Non-pigmented ciliary epithelial cell (primary cell): ENCODE measurements at regions not wholly inside any gene's neighbourhood (a gene's known extent, or its start where the extent isn't known, plus 50 kb on each side); places are given as distances from the start of the nearest gene placed in this dataset.
A peak's percentile ranks its signal among the peaks of the same experiment; 100 is the strongest.
"Not testable (repeated sequence)": the region's sequence is repeated elsewhere in the genome, so short reads cannot be mapped to it uniquely, and the experiment has no call there.

ENCODE experiments used
- DNase-seq: peaks from one replicate; pipeline ENCODE4 v3.0.0-alpha.2; 2010; ENCODE audit warnings: low read depth

DNA sequence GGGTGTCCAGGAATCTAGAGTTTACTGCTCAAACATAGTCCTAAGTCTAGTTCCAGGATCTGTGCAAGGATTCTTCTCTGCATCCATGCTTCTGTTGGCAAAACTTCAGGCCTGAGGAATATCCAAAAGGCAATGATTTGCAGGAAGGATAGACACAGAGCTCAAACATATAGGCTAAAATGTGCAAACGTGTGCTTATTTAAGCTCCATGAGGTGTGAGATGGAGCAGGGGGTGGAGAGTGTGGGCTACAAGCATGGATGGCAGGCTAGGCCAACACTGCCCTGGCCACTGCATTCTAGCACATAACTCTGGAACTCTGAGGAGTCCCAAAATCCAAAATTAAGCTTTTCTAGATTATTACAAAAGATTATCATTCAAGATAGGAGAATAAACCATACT, 301.1 kb downstream of the PAX3 start:
- DNase-seq, result no peak

DNA sequence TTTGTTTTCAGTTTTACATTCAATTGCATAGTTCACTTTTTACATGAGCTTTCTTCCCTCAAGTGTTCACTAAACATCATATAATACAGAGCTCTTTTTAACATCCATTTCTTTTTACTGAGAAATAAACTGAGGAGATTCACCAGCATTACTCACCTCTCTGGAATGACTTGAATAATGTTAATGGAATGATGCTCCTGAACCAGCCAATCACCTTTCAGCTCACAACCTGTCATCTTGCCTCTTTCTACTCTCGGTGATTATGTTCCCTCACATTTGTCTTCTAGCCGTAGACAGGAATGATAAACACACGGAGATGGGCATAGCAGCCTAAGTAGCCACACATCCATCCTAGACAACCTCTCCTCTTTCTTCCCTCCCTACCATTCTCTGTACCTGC, 301.7 kb downstream of the PAX3 start:
- peak; percentile 70 for DNase-seq

DNA sequence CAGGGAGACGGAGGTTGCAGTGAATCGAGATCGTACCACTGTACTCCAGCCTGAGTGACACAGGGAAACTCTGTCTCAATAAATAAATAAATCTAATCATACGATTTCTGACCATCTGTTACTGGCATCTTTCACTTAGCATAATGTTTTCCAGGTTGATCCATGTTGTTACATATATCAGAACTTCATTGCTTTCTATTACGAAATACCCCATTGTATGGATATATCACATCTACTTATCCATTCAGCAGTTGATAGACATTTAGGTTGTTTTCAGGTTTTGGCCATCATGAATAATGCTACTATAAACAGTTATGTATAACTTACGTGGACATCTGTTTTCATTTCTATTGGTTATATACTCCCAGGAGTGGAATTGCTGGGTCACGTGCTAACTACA, 303.9 kb downstream of the PAX3 start:
- DNase-seq, result no peak

DNA sequence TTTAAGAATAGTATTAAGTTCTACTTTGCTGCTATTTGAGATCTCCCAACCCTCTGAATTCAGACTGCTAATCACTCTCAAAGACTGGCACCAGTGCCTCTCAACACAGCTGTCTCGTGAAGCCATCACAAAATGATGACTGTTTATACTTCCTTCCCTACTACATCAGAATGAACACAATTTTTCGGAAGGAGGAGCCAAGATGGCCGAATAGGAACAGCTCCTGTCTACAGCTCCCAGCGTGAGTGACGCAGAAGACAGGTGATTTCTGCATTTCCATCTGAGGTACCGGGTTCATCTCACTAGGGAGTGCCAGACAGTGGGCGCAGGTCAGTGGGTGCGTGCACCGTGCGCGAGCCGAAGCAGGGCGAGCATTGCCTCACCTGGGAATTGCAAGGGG, 314.4 kb downstream of the PAX3 start:
- not testable (repeated sequence) for DNase-seq

DNA sequence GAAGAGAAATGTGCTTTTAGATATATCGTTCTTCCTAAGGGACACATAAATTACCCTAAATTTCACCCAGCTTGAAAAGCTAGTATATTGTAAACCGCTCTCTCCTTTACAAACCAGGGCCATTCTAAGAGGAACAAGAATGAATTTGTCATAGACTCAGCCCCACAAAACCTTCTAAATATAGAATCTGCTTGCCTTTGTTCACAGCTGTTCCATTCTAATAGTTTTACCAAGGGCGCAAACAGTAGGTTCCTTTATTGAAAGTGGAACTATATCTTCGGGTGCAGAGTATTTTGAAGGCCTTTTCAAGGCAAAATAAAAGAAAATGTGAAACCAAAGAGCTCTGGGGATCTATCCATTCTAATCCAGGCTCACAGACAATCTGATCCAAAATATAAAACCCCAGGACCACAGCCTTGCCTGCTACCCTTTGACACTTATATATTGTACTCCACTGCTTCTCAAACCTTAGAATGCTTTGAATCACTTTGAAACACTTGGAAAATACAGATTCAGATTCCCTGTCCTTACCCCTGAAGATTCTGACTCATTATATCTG, 316.8 kb downstream of the PAX3 start:
- DNase-seq, result no peak

DNA sequence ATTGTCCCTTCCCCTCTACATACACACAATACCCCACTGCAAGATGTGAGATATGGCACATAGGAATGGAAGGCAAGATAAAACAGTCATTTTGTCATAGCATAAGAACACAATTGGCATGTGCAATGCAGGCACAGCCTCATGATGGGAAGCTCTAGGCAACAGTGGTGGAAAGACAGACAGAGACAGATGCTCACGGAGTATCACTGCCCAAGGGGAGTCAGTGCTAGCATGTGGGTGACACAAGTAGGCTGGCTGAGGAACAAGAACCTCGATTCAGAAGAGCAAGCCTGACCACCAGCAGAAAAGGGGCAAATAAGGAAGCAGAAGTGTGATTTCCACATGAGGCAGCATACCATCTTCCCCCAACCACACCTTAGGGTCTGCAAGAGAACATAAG, 323.6 kb downstream of the PAX3 start:
- DNase-seq, result no peak

DNA sequence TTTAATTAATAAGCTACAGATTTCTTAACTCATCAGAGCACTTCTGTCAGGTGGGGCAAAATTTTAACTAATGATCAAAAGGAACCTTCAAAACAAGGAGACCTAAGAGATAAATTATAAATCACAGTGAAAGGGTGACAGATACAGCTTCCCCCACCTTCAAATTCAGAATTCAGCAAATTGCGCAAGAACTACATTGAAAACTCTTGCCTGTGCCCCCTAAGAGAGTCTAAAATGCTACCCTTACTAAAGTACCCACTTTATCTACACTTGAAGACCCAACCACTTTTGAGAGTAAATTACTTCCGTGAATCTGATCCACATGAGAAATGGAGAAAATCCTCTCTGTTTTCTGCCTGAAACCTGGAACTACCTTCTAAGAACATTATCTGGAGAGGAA, 324.9 kb downstream of the PAX3 start:
- no peak for DNase-seq

DNA sequence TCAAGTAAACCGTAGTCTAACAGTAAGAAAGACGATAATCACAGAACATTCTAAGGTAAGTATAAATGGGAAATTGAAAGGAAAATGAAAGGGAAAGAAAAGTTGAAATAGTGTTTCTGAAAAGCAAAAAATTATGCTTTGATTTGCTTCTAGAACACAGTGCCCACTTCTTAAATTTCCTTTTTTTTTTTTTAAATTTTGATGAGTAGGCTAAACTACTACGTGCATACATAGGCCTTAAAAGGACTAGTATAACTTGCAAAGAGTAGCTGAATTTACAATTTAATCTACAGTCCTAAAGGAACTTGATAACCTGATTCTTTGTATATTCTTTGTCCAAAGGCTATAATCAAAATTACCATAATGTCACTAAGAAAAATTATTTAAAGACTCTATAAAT, 325.3 kb downstream of the PAX3 start:
- DNase-seq, result no peak

DNA sequence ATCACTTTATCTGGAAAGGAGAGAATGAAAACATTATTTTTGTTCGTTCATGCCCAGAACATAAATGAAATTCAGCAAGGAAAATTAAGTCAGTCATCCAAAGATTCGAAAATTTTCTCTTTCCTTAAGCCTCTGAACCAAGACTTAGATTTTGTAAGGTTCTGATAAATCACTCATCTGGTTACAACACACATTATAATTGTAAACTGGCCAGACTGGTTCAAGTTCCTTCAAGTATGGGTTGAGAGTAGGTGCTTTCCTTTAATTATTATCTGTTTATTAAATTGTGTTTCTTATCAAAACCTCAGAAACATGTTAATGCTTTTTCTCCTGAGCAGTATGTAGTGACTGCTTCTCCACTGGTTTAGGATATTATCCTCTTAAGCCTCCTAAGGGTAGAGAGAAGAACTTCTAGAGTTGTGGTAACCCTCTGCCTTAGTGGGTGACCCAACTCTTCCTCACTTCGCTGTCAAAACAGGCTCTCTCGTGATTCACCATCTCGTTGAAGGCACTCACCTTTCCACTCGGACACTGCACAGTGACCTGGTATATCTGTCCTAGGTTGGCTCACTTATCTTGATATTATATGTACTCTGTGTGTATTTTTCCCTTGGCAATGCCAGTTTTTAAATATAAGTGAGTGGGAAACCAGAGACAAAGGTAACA, 325.9 kb downstream of the PAX3 start:
- no peak for DNase-seq

DNA sequence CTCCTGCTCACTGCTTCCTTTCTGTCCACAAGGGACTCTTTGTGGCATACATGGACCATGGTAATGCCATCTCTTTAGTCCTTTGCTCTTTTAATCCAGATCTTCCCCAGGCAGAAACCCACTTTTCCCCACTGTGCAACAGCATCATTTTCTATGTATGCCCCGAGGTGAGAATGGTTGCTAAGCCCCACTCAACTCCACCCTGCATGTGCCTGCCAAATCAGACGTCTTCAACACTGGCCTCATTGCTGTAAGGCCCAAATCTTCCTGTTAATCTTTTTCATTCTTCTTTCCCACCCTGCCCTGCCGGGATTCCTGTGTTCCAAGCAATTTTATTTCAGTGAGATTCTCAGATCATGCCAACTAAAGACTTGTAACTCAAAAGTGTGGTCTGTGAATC, 328.4 kb downstream of the PAX3 start:
- no peak for DNase-seq

DNA sequence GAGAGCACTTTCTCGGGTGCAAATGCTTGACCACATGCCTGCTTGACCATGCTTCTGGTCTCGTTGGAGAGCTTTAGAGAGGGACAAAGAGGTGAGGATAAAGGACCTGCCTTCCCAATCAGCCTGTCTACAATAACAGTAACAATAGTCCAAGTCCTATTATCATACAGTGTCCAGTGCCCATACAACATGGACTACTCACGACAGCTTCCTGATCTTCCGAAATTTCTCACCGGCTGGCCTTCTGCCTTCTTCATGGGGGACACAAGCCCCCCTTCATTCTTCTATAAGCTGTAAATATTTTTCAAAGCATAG, 329.0 kb downstream of the PAX3 start:
- DNase-seq, result no peak

DNA sequence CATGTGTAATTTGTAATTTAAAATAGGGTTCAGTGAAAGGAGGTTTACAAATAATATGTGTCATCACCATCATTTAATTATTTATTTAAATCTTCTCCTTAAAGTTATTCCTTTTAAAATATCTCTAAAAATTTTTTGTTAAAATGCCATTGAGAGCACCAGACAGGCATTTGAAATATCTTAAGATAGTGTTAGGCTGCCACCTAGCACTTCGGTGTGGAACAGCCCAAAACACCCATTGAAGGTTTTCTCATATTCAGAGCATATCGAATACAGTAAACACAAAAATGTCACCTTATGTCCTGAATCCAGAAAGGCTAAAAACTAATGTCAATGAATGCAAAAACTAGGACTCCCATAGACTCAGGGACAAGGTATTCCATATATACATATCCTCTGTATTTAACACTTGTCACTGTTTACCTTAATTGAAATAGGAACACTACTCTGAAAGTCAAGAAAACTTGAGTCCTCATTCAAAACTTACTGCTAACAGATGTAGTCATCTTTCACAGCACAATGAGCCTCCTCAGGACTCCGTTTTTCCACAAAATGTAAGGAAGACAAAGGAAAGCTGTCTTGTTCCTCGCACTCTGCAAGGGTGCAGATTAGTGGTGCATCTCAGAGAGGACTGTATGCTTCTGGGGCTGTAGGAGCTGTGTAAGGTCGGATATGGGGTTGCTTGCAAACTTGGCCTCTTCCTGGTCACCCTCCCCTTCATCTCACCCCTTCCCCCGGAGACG, 329.5 kb downstream of the PAX3 start:
- DNase-seq, result peak; percentile 14

DNA sequence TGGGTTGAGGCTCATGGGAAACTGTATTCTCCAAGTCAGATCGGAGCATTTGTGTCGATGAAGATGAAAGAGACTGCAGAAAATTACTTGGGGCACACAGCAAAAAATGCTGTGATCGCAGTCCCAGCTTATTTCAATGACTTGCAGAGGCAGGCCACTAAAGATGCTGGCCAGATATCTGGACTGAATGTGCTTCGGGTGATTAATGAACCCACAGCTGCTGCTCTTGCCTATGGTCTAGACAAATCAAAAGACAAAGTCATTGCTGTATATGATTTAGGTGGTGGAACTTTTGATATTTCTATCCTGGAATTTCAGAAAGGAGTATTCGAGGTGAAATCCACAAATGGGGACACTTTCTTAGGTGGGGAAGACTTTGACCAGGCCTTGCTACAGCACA, 336.6 kb downstream of the PAX3 start:
- DNase-seq, result no peak

DNA sequence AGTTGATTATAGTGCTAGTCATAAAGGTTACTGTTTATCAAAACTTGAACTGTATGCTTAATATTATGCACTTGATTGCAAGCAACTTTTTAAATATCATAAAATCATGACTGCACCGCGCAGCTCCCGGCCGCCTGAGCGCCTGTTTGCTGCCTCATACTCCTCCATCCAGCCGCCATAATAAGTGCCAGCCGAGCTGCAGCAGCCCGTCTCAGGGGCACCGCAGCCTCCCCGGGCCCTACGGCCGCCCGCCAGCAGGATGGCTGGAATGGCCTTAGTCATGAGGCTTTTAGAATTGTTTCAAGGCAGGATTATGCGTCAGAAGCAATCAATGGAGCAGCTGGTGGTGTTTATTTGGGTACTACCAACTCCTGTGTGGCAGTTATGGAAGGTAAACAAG, 337.2 kb downstream of the PAX3 start:
- no peak for DNase-seq

DNA sequence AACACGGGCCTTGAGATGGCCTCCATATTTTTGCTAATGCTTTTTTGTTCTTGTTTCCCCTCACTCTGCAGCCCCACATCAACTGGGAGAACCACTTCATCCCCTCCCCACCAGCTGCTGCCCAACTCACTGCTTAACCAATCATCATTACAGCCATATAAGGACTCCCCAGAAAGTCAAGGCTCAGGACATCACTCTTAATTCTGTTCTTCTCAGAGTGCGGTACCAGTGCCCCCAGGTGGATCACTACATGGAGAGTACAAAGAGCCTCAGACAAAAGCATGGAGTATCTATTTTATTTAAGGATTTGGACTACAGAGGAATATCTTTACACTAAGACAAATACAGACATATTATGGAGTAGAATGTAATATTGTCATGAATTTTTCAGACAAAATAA, 340.6 kb downstream of the PAX3 start:
- no peak for DNase-seq

DNA sequence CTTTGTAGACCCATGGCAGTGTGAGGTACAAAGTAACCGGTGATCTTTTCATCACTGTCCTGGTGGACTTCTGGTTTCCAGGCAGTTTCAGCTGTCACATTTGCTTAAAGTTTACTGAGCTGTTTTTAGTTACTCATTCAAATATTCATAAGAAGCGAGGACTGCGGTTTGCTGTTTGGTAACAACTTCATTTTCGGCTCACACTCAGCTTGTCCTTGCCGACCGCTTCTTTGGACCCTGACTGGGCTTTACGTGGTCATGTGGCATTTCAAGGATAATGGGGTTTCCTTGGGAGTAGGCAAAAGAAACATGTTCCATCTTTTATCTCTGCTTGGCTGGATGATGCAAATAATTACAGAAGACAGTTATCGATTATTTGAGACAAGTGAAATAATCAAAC, 350.7 kb downstream of the PAX3 start:
- no peak for DNase-seq

DNA sequence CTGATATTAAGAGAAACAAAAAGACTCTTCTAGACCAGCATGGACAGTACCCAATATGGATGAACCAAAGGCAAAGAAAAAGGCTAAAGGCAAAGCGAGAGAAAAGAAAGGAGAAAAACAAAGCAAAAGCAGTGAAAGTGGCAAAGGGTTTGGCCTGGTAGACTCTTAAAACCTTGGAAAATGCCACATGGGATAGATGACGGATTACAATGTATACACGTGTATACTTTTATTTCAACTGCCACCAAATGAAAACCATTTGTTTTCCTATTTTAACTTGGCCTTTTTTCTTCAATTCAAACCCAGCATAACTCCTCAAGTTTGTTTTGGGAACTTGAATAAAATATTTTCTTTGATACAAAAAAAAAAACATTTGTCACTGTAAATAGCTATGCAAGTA, 354.3 kb downstream of the PAX3 start:
- DNase-seq, result not testable (repeated sequence)

DNA sequence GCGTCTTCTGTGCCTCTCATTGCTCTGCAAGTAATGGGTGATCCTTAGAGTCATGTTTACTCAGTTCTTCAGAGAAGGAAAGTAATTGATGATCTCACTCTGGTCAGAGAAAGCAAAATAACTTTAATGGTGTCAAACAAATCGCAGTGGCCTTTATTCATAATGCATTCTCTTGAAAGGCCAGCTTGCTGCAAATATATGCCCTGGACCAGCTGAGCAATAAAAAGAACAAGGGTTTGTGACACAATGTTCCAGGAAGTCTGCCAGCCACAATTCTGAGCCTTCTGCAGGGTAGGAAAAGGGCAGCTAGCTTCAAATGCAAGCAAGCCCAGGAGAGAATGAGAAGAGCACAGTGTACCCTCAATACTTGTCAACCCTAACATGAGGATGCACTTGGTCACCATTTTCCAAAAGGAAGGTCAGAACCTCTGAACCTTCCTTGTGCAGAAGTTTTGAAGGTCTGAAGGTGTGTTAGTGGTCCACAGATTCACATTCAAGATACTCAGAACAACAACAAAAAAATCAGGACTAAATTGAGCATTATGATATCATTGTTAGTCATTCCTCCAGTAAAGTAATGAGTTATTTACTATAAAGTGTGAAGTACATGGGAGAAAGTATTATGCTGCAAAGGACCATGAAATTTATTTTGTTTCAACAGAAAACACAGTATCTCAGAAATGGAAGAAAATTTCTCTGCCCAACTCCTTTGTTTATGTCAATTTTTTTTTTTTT, 355.6 kb downstream of the PAX3 start:
- DNase-seq, result peak; percentile 10

DNA sequence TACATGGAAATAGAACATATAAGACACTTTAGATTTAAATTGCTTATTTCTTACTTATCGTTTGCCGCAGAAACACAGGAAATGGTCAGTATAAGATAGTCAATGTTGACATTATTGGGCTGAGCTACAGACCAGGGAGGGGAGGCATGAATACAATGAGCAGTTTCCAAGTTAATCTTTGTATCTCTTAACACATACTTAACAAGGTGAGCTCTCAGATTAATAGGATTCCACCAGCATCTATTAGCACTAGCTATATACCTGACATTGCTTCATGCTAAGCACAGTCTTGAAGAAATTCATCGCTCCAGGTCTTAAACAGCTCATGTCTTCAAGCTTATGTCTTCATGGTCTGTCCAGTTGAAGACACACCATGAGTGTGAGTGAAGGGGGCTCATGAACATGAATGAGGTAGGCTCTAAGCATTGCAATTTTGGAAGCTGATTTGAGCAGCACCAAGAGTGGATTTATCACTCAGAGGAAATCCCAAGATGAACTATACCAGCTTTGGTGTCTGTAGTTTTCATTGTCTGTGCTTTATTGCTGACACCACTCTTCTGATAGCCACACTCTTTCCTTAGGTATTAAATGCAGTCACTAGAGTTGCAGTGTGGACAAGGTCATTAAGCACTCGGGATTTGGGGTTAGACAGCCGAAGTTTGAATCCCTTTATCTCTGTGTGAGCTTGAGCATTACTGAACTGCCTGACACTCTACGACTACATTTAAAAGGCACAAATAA, 359.3 kb upstream of the EPHA4 start:
- DNase-seq, result no peak

DNA sequence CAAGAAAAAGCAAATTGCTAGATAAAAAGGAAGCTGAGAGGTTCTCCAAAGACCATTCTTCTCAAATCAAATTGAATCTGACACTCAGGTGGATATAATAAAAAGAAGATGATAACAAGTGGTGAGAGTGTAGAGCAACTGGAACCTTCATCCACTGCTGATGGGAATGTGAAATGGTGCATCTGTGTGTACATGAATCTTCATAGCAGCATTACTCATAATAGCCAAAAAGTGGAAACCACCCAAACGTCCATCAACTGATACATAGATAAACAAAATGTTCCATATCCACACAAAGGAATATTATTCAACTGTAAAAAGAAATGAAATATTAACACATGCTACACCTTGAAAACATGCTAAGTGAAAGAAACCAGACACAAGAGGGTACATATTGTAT, 357.2 kb upstream of the EPHA4 start:
- no peak for DNase-seq

DNA sequence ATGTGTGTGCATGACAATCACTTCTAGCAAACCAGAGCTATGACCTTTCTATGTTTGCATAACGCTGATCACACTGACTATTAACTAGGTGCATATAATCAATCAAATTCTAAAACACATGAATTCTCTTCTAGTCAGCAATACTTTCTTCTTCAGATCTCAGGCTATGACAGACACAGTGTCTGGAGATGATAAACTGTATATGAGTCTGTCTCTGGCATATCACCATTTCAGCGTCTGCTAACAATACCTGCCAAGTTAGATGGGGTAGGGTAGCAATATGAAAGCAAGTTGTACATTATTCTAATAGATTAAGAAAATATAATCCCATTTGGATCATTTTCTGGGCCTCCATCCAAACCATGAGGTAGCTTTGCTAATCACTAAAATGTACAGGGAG, 354.2 kb upstream of the EPHA4 start:
- DNase-seq, result no peak

DNA sequence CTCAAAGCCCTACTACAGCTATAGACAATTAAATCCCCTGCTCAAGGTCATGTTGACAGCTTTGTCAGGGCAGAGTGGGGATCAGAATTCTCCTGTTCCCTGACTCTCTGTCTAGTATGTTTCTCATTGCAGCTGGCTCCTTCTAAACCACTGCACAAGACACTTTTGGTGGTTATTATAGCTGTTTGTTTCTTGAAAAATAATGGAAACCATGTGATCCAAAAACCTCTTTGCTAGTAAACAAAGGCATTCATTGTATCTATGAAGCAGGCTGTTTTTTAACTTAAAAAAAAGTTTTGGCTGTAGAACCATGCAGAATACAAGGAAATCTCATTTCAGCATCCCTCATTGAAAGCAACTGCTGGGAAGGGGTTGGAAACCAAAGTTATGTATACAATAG, 352.5 kb upstream of the EPHA4 start:
- no peak for DNase-seq

DNA sequence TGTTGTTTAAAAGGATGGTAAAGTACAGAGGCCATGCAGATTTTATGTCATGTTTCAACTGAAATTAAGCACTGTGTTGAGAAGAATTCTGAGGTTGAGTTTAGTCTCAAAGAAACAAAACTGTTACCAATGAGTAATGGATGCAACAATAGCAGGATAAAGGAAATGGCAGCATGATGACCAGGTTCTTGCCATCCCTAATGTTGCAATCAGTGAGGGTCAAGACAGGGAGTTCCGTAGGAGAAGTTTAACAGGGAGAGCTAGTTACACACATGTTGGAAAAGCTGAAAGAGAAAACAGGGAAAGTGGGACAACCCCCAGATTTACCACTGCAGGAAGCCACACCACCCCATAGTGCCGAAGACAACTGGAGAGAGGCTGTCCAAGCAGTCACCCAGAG, 343.8 kb upstream of the EPHA4 start:
- DNase-seq, result no peak
